IMR-90 (cell line): ENCODE measurements at regions not wholly inside any gene's neighbourhood (a gene's known extent, or its start where the extent isn't known, plus 50 kb on each side); places are given as distances from the start of the nearest gene placed in this dataset.

Source experiments
- ATAC-seq: fragments of 200-7000 bp; cut with Tn5 transposase; 2 replicates; pipeline ENCODE4 v1.9.1; 2020; ENCODE audit warnings: low read depth, mild to moderate bottlenecking, moderate library complexity
- BruUV-seq: library from RNA; stranded (reverse); fragments of 400-500 nt; replicated peaks from 2 replicates; lab custom pipeline; 2021; lab: Mats Ljungman, UMichigan
- CTCF ChIA-PET: fragments of 300-600 bp; formaldehyde crosslinking; extraction: SDS; loops from one replicate; lab custom pipeline; 2021; ENCODE audit warnings: antibody characterized with exemption; lab: Yijun Ruan, JAX
- POLR2A ChIA-PET: fragments of 300-600 bp; sonication (Branson Sonifier 250); formaldehyde crosslinking; loops from one replicate; lab custom pipeline; 2022; ENCODE audit warnings: antibody characterized with exemption; ENCODE audit not compliant: unreplicated experiment; lab: Charles Lee
- DNase-seq: peaks from one replicate; pipeline ENCODE4 v3.0.0; 2013
- H2AFZ ChIP-seq: replicated peaks from 2 replicates; pipeline ENCODE3; 2013; ENCODE audit warnings: low read length, mild to moderate bottlenecking; ENCODE audit not compliant: poor library complexity
- H2AK5ac ChIP-seq: 2 replicates; pipeline ENCODE4 v1.6.1; 2013; ENCODE audit warnings: low read depth, low read length, inconsistent platforms
- H2AK9ac ChIP-seq: replicated peaks from 2 replicates; pipeline ENCODE3; 2013; ENCODE audit warnings: mild to moderate bottlenecking, low read depth, low read length, moderate library complexity; ENCODE audit not compliant: poor library complexity
- H2BK120ac ChIP-seq: 2 replicates; pipeline ENCODE4 v1.6.1; 2013; ENCODE audit warnings: low read depth, low read length, inconsistent platforms
- H2BK15ac ChIP-seq: 3 replicates; pipeline ENCODE4 v1.6.1; 2013; ENCODE audit warnings: low read depth, low read length, inconsistent platforms
- H2BK20ac ChIP-seq: 2 replicates; pipeline ENCODE4 v1.6.1; 2013; ENCODE audit warnings: low read depth, mild to moderate bottlenecking, inconsistent platforms, low read length, moderate library complexity
- H2BK5ac ChIP-seq: 2 replicates; pipeline ENCODE4 v1.6.1; 2013; ENCODE audit warnings: mild to moderate bottlenecking, low read depth, low read length, inconsistent platforms; ENCODE audit not compliant: poor library complexity, severe bottlenecking
- H3K14ac ChIP-seq: replicated peaks from 2 replicates; pipeline ENCODE4 v1.6.1; 2013; ENCODE audit warnings: low read depth, low read length, inconsistent platforms
- H3K18ac ChIP-seq: 2 replicates; pipeline ENCODE4 v1.6.1; 2013; ENCODE audit warnings: low read depth, low read length, control low read depth
- H3K23ac ChIP-seq: 2 replicates; pipeline ENCODE4 v1.6.1; 2013; ENCODE audit warnings: low read depth, low read length, inconsistent platforms
- H3K27ac ChIP-seq: 2 replicates; pipeline ENCODE4 v1.5.1; 2013; ENCODE audit warnings: mild to moderate bottlenecking, control low read depth, low read length; ENCODE audit not compliant: insufficient read depth
- H3K27me3 ChIP-seq: 2 replicates; pipeline ENCODE4 v1.6.1; 2013; ENCODE audit warnings: low read length; ENCODE audit not compliant: control insufficient read depth, insufficient read depth
- H3K36me3 ChIP-seq: 2 replicates; pipeline ENCODE4 v1.6.1; 2013; ENCODE audit warnings: low read length, mixed read lengths; ENCODE audit not compliant: control insufficient read depth, insufficient read depth
- H3K4ac ChIP-seq: 2 replicates; pipeline ENCODE4 v1.6.1; 2013; ENCODE audit warnings: low read depth, low read length, inconsistent platforms
- H3K4me1 ChIP-seq: 2 replicates; pipeline ENCODE4 v1.6.1; 2013; ENCODE audit warnings: low read length, mixed read lengths; ENCODE audit not compliant: control insufficient read depth, insufficient read depth
- H3K4me2 ChIP-seq: 2 replicates; pipeline ENCODE4 v1.6.1; 2013; ENCODE audit warnings: low read depth, mild to moderate bottlenecking, control low read depth, low read length, moderate library complexity
- H3K4me3 ChIP-seq: 2 replicates; pipeline ENCODE4 v1.5.1; 2013; ENCODE audit warnings: low read depth, mild to moderate bottlenecking, control low read depth, low read length, moderate library complexity; ENCODE audit not compliant: insufficient read depth
- H3K56ac ChIP-seq: 2 replicates; pipeline ENCODE4 v1.6.1; 2013; ENCODE audit warnings: low read length, inconsistent platforms; ENCODE audit not compliant: insufficient read depth; ENCODE audit errors: extremely low read depth
- H3K79me1 ChIP-seq, 2 experiments: 2 replicates each; pipeline ENCODE4 v1.6.1; 2013; ENCODE audit warnings: low read length in 2 of 2, inconsistent platforms in 1 of 2, low read depth in 1 of 2
- H3K9ac ChIP-seq: 2 replicates; pipeline ENCODE4 v1.6.1; 2013; ENCODE audit warnings: low read depth, low read length, control low read depth
- H3K9me1 ChIP-seq: 2 replicates; pipeline ENCODE4 v1.6.1; 2013; ENCODE audit warnings: low read length, inconsistent platforms; ENCODE audit not compliant: insufficient read depth
- H3K9me3 ChIP-seq: 2 replicates; pipeline ENCODE4 v1.6.1; 2013; ENCODE audit warnings: low read length; ENCODE audit not compliant: control insufficient read depth, insufficient read depth
- H4K20me1 ChIP-seq: 2 replicates; pipeline ENCODE4 v1.6.1; 2013; ENCODE audit warnings: low read length, inconsistent platforms; ENCODE audit not compliant: insufficient read depth
- H4K5ac ChIP-seq: 2 replicates; pipeline ENCODE4 v1.6.1; 2013; ENCODE audit warnings: mild to moderate bottlenecking, low read depth, low read length, control low read depth
- H4K8ac ChIP-seq, 2 experiments: 2 replicates each; pipeline ENCODE4 v1.6.1; 2013; ENCODE audit warnings: low read depth in 2 of 2, low read length in 2 of 2, control low read depth in 1 of 2, inconsistent platforms in 1 of 2
- H4K91ac ChIP-seq: 2 replicates; pipeline ENCODE4 v1.6.1; 2013; ENCODE audit warnings: low read depth, low read length, inconsistent platforms; ENCODE audit not compliant: insufficient read depth
- BHLHE40 ChIP-seq: fragments of 150-350 bp; IDR thresholded peaks from 2 replicates; pipeline ENCODE4 v1.6.1; 2016; ENCODE audit warnings: mild to moderate bottlenecking, low read depth, low read length
- CEBPB ChIP-seq: IDR thresholded peaks from 2 replicates; pipeline ENCODE4 v1.6.1; 2012; ENCODE audit warnings: low read depth, low read length, improper control_type of control experiment
- CHD1 ChIP-seq: IDR thresholded peaks from 2 replicates; pipeline ENCODE4 v1.6.1; 2012; ENCODE audit warnings: low read depth, low read length, improper control_type of control experiment
- ELK1 ChIP-seq: fragments of 150-350 bp; IDR thresholded peaks from 2 replicates; pipeline ENCODE4 v1.6.1; 2016; ENCODE audit warnings: low read depth, mild to moderate bottlenecking, low read length, moderate library complexity, borderline replicate concordance
- FOS ChIP-seq: fragments of 150-350 bp; IDR thresholded peaks from 2 replicates; pipeline ENCODE4 v1.6.1; 2016; ENCODE audit warnings: low read depth, low read length
- MAFK ChIP-seq: IDR thresholded peaks from 2 replicates; pipeline ENCODE4 v1.6.1; 2012; ENCODE audit warnings: low read depth, low read length, improper control_type of control experiment
- MAZ ChIP-seq: IDR thresholded peaks from 2 replicates; pipeline ENCODE4 v1.6.1; 2012; ENCODE audit warnings: low read depth, mild to moderate bottlenecking, low read length, improper control_type of control experiment, moderate library complexity, borderline replicate concordance
- MXI1 ChIP-seq: IDR thresholded peaks from 2 replicates; pipeline ENCODE4 v1.6.1; 2012; ENCODE audit warnings: low read depth, mild to moderate bottlenecking, low read length, moderate library complexity, borderline replicate concordance
- NFE2L2 ChIP-seq: fragments of 150-350 bp; IDR thresholded peaks from 2 replicates; pipeline ENCODE4 v1.6.1; 2016; ENCODE audit warnings: low read depth, mild to moderate bottlenecking, low read length
- POLR2A ChIP-seq: IDR thresholded peaks from 2 replicates; pipeline ENCODE4 v1.6.1; 2012; ENCODE audit warnings: mild to moderate bottlenecking, low read depth, low read length
- RAD21 ChIP-seq: IDR thresholded peaks from 2 replicates; pipeline ENCODE4 v1.6.1; 2012; ENCODE audit warnings: low read length, improper control_type of control experiment
- RCOR1 ChIP-seq: IDR thresholded peaks from 2 replicates; pipeline ENCODE4 v1.6.1; 2012; ENCODE audit warnings: mild to moderate bottlenecking, low read length, improper control_type of control experiment; ENCODE audit not compliant: insufficient replicate concordance
- RFX5 ChIP-seq: IDR thresholded peaks from 2 replicates; pipeline ENCODE4 v1.8.0; 2012; ENCODE audit warnings: low read depth, mild to moderate bottlenecking, low read length, moderate library complexity
- SMC3 ChIP-seq: fragments of 150-350 bp; IDR thresholded peaks from 2 replicates; pipeline ENCODE4 v1.6.1; 2016; ENCODE audit warnings: low read depth, mild to moderate bottlenecking, antibody characterized with exemption, low read length, moderate library complexity
- WGBS, 2 experiments: methylation state at CpG; one replicate each; pipeline versions ENCODE4 v1.1.5 to v1.1.7; 2013; ENCODE audit warnings: missing lambda C conversion rate in 2 of 2; ENCODE audit not compliant: insufficient read length in 1 of 2; ENCODE audit errors: extremely low coverage in 2 of 2; 5-methylcytosine and 5-hydroxymethylcytosine counted together
- dilution Hi-C: fragments of 300-500 bp; cut with HindIII; formaldehyde crosslinking; loops from one replicate; pipeline ENCODE4 v1.14.3; 2018; ENCODE audit warnings: low sequenced_read_pairs; ENCODE audit not compliant: unreplicated experiment
- in situ Hi-C: fragments of 300-500 bp; cut with MboI; formaldehyde crosslinking; loops from 3 replicates; pipeline ENCODE4 v1.14.3; 2019; ENCODE audit warnings: low sequenced_read_pairs, inconsistent platforms, mixed read lengths
- intact Hi-C: fragments of 100-400 bp; cut with micrococcal nuclease; formaldehyde crosslinking; loops from 2 replicates; pipeline ENCODE4 v1.10.0; 2022
- TF ChIP-seq, protein P1 (sequence below): fragments of 150-350 bp; IDR thresholded peaks from 2 replicates; pipeline ENCODE4 v1.6.1; 2017; ENCODE audit warnings: mild to moderate bottlenecking, antibody characterized with exemption, low read length, low read depth
- TF ChIP-seq, protein P2 (sequence below): conservative IDR thresholded peaks from 2 replicates; pipeline ENCODE4 v1.5.1; 2012; ENCODE audit warnings: mild to moderate bottlenecking, low read depth, low read length, improper control_type of control experiment

GRCh38 chr1:59025201-59025600 is 241.4 kb upstream of the JUN start:
- Histone ChIP-seq H3K36me3 (no peaks in the 10 kb centered on the region), H4K8ac (peak overlapping the region in 1 of 2 experiments; percentile 27; a peak in 3 of 4 replicates), H2BK15ac (no peak overlapping the region), H3K9me3 (no peaks in the 10 kb centered on the region), H3K14ac (0 out of 2 replicates have a peak overlapping the region, but pooled peaks have one; percentile 4), H3K18ac (peak overlapping the region; percentile 47; the same call in 1 of the 2 replicates), H3K4ac (peak overlapping the region; percentile 42), H3K27ac (peak overlapping the region; percentile 30; the same call in 1 of the 2 replicates), H3K4me3 (no peak overlapping the region), H3K27me3 (no peaks in the 10 kb centered on the region), H4K20me1 (no peaks in the 10 kb centered on the region), H3K9ac (no peak overlapping the region), H3K79me1 (peaks cover 0 to 6% of the 10 kb centered on the region in 2 experiments; a peak in 1 of 4 replicates), H2BK5ac (peak overlapping the region; percentile 5), H2BK120ac (peak overlapping the region; percentile 84), H3K23ac (no peak overlapping the region), H3K4me1 (peaks cover 19% of the 10 kb centered on the region), H4K5ac (no peak overlapping the region), H2BK20ac (peak overlapping the region; percentile 74), H2AFZ (no peak overlapping the region), H3K9me1 (peaks cover 19% of the 10 kb centered on the region), H3K56ac (no peak overlapping the region), H2AK5ac (peak overlapping the region; percentile 29; the same call in 1 of the 2 replicates), H2AK9ac (peak overlapping the region; percentile 6), H3K4me2 (no peak overlapping the region), H4K91ac (peak overlapping the region; percentile 42)
- no CpG with 5 or more reads among the region's 2 CpGs for WGBS, 2 experiments
- in situ Hi-C loops (no loop called here), intact Hi-C loops (loop anchor here (5.0 kb wide), 1 partner anchor 123 kb away; no protein-coding TSS in a partner anchor), dilution Hi-C loops (no loop called here)
- DNase-seq (peak; percentile 77), ATAC-seq (peak; percentile 40; the same call in 1 of the 2 replicates)
- TF ChIP-seq POLR2A (no peak), RAD21 (no peak), CHD1 (no peak), NFE2L2 (no peak), MAZ (no peak), BHLHE40 (peak; percentile 32; the same call in 1 of the 2 replicates), MXI1 (no peak), MAFK (no peak), RFX5 (no peak), SMC3 (no peak), RCOR1 (no peak), ELK1 (no peak), CEBPB (peak; percentile 87), FOS (0 out of 2 replicates have a peak, but pooled peaks have one; percentile 36)
- TF ChIP-seq, protein P1, sequence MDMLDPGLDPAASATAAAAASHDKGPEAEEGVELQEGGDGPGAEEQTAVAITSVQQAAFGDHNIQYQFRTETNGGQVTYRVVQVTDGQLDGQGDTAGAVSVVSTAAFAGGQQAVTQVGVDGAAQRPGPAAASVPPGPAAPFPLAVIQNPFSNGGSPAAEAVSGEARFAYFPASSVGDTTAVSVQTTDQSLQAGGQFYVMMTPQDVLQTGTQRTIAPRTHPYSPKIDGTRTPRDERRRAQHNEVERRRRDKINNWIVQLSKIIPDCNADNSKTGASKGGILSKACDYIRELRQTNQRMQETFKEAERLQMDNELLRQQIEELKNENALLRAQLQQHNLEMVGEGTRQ: no peak
- TF ChIP-seq, protein P2, sequence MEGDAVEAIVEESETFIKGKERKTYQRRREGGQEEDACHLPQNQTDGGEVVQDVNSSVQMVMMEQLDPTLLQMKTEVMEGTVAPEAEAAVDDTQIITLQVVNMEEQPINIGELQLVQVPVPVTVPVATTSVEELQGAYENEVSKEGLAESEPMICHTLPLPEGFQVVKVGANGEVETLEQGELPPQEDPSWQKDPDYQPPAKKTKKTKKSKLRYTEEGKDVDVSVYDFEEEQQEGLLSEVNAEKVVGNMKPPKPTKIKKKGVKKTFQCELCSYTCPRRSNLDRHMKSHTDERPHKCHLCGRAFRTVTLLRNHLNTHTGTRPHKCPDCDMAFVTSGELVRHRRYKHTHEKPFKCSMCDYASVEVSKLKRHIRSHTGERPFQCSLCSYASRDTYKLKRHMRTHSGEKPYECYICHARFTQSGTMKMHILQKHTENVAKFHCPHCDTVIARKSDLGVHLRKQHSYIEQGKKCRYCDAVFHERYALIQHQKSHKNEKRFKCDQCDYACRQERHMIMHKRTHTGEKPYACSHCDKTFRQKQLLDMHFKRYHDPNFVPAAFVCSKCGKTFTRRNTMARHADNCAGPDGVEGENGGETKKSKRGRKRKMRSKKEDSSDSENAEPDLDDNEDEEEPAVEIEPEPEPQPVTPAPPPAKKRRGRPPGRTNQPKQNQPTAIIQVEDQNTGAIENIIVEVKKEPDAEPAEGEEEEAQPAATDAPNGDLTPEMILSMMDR: no peak
- CTCF ChIA-PET: interaction anchor here (0.6 to 0.9 kb wide), 2 partner anchors 11 to 36 kb away, joined by 3 read pairs; no protein-coding TSS in a partner anchor
- POLR2A ChIA-PET: interaction anchor here (0.5 kb wide), 1 partner anchor 664 kb away, joined by 3 read pairs; no protein-coding TSS in a partner anchor
- no TSS peak for BruUV-seq
